GM21447 (cell line): ENCODE measurements at regions not wholly inside any gene's neighbourhood (a gene's known extent, or its start where the extent isn't known, plus 50 kb on each side); places are given as distances from the start of the nearest gene placed in this dataset.

ENCODE experiments used
- ATAC-seq: cut with Tn5 transposase; IDR thresholded peaks from one replicate; pipeline ENCODE4 v1.9.1; 2021; ENCODE audit not compliant: unreplicated experiment

DNA sequence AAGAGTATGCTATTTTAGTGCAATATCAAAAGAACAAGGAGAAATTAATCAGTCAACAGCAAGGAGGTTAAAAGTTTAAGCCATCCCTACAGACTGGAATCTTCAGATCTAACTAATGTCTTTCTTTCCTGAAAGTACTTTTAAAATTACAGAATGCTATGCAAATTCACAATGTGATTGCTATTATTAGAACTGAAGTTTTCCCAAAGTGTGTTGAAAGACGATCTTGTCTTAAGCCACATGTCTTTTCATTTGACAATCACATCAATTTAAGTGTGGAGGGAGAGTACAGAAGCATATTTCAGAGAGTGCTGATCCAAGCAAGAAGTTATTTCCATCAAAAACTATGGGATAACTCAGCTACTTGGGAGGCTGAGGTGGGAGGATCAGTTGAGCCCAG, 64.7 kb upstream of the TNIP3 start:
- ATAC-seq, result no peak

DNA sequence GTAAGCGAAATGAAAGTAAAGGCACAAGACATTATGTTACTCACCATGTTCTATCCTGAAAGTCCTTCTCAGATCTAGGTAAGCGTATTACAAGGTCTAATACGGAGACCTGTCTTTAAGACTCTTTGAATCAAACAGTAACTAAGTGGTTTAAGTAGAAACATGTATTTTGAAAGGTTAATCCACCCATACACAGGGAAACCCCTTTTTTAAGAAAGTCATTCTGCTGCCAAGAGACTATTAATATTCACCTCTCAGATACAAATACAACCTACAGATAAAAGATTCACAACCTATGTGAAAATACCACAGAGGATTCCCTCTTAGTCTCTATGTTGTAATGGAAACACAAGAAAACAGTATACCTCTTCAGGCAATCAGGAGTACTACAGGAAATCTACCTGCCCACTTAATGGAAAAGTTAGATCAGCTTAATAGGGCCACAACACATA, 63.2 kb upstream of the TNIP3 start:
- peak; percentile 89 for ATAC-seq

DNA sequence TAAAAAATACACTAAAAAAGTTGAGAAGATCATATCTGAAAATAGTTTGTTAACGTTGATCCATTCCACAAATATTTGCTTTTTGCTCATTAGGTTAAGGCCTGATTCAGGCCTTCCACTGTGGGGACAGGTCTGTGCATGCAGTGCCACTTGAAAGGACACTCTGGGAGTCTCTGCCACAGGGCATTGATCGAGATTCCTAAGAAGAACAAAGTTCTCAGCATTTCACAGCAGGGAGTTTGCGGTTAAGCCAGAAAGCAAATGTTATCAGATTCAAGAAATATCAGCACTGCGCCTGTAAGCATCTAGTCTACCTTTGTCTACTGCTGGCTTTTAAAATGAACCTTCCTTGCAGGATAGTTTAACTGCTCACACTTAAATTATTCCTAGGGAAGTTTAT, 62.2 kb upstream of the TNIP3 start:
- ATAC-seq, result no peak

DNA sequence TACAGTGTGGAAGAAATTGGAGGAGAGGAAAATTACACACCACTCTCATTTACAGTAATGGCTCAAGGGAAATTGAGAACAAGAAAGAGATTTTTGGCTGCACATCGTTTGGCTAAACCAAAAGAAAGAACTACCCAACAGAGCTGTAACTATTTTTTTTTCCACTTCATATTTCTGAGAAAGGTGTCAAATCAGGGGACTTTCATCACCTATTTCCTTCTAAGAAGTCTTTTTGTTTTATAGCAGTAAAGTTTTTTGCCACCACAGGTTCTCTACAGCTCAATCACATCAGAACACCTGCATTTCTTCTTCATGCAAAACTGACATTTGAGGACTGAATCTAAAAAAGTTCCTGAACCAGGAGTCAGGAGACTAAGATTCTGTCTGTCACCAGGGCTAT, 57.5 kb upstream of the TNIP3 start:
- ATAC-seq, result no peak

DNA sequence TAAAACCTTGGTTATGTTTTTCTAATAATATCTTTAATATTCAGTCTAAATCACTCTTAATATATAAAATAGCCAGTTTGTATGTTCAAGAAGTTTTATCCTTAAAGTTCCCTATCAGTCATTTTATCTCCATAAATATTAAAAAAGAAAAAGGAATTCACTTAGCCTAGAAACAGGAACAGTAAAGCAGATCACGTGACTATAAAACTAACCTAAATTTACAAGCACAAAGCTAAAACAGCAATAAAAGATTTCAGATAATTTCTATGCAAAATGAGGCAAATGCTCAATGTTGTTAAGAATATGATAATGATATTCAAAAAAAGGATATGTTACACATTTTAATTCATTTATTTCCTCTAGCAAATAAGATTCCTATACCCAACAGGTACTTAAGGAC, 57.1 kb upstream of the TNIP3 start:
- ATAC-seq, result no peak

DNA sequence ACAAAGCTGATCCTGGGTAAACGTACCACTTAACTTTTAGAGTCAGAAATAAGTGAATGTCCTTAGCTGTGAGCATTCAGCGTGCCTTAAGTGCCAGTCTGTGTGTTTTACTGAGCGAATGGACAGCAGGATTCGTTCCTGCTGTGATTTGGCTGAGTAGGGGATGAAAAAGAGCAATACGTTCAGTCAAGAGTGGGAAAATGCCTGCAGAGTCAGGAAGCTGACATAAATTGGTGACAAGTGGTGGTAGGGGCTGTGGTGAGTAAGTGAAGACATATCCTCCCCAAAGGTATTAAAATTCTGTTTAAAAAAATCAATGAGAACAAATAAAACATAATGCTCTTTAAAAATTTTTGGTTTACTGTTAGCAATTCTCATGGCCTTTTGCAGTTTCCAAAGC, 56.6 kb upstream of the TNIP3 start:
- ATAC-seq, result no peak

DNA sequence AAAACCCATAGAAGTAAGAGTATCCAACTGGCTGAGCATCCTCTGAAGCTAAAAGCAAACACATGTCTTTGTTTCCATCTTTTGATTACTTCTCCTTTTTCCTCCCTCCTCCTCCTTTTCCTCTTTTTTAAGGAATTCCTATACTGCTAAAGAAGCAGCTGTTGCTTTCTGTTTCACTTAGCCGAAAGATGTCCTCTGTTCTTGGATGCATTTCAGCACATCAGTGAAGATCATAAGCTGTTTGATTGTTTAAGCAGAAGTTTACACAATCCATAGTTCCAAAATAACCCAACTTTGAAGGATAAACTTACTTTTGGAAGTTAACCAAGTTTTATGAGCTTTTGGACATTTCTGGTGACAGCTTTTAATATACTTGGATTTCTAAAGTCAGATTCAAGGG, 55.1 kb upstream of the TNIP3 start:
- ATAC-seq, result no peak

DNA sequence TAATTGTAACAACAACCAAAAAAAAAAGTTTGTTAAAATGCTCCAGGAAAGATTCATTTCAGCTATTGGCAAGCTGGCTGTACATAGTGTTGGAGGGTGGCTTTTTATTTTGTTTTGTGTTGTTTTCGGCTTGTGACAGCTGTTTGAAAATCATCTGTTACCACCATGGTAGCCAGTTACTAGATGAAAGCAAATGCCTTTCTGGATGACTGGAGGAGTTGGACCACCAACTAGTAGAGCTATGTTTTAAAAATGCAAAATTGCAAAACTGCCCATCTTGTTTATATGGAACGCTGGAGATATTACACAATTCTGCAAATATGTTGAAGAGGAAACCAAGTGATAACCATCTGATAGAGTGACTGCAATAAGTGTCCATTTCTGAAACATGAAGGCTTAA, 53.2 kb upstream of the TNIP3 start:
- ATAC-seq, result no peak

DNA sequence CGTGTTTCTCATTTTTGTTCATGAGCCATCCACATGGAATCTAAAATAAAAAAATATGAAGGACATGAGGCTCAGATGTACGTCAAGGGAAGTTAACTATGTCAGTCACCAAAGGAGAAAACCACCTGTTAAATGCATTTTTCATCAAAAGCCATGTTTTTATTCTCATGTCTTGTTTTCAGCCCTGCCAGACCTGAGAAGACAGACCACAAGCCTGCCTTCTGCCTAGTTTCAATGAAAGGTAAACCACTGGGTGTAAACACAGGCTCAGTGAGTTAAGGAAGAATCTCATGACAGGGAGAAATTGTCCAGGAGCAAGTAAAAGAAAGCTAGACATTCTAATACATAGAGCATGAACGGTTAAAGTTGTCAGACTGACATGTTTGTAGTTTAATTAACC, 52.3 kb upstream of the TNIP3 start:
- no peak for ATAC-seq

DNA sequence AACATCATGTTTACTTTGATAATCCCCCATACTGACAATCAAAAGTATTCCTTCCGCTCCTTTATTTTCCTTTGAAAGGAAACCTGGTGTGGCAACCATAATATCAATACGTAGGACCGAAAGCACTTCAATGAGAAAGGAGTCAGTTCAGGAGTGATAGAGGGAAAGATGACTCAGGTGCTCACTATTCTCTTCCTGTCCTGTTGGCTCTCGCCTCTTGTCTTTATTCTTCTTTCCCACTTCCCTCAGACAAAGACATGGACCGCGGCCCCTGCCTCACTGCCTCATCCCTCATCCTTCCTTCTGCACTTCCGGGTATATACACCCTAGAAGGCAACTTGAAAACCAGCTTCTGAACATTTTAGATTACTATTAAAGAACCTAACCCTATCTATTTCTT, 49.8 kb upstream of the TNIP3 start:
- ATAC-seq, result no peak
